Liver (tissue), 8 donors: ENCODE measurements at regions not wholly inside any gene's neighbourhood (a gene's known extent, or its start where the extent isn't known, plus 50 kb on each side); places are given as distances from the start of the nearest gene placed in this dataset.

Source experiments
- DNase-seq: peaks from one replicate; pipeline ENCODE4 v3.0.0-alpha.2; 2017; ENCODE audit warnings: low spot score
- H3K27ac ChIP-seq, 2 donors: one replicate each; pipeline ENCODE4 v1.7.0; 2013; ENCODE audit warnings: inconsistent platforms in 2 of 2, low read length in 2 of 2, control low read depth in 1 of 2, low read depth in 1 of 2, mild to moderate bottlenecking in 1 of 2
- H3K27me3 ChIP-seq, 4 donors: one replicate each; pipeline versions ENCODE4 v1.6.1 to v1.7.0; 2013; ENCODE audit warnings: low read length in 3 of 4, inconsistent platforms in 1 of 4, mild to moderate bottlenecking in 1 of 4, moderate library complexity in 1 of 4; ENCODE audit not compliant: control insufficient read depth in 4 of 4, insufficient read depth in 4 of 4
- H3K36me3 ChIP-seq, 4 donors: one replicate each; pipeline versions ENCODE4 v1.6.1 to v1.7.0; 2013; ENCODE audit warnings: low read length in 3 of 4, mild to moderate bottlenecking in 3 of 4, low read depth in 1 of 4, moderate library complexity in 1 of 4; ENCODE audit not compliant: control insufficient read depth in 4 of 4, insufficient read depth in 3 of 4
- H3K4me1 ChIP-seq, 4 donors: one replicate each; pipeline versions ENCODE4 v1.6.1 to v1.7.0; 2013; ENCODE audit warnings: low read length in 3 of 4, mild to moderate bottlenecking in 3 of 4, moderate library complexity in 1 of 4; ENCODE audit not compliant: control insufficient read depth in 4 of 4, insufficient read depth in 4 of 4
- H3K4me3 ChIP-seq, 3 donors: one replicate each; pipeline versions ENCODE4 v1.6.1 to v1.7.0; 2013; ENCODE audit warnings: low read length in 3 of 3, control low read depth in 1 of 3, low read depth in 1 of 3, mild to moderate bottlenecking in 1 of 3
- H3K9ac ChIP-seq, 2 donors: one replicate each; pipeline ENCODE4 v1.7.0; 2013; ENCODE audit warnings: low read length in 2 of 2, mild to moderate bottlenecking in 2 of 2, moderate library complexity in 2 of 2, control low read depth in 1 of 2, low read depth in 1 of 2
- H3K9me3 ChIP-seq, 4 donors: one replicate each; pipeline versions ENCODE4 v1.6.1 to v1.7.0; 2013; ENCODE audit warnings: low read length in 3 of 4; ENCODE audit not compliant: control insufficient read depth in 4 of 4
- FOXA2 ChIP-seq: IDR thresholded peaks from 2 replicates; pipeline ENCODE4 v1.6.1; 2016; ENCODE audit warnings: antibody characterized with exemption
- RAD21 ChIP-seq, 2 donors: IDR thresholded peaks; 2 replicates each; pipeline ENCODE4 v1.6.1; 2016; ENCODE audit warnings: antibody characterized with exemption in 2 of 2, mild to moderate bottlenecking in 2 of 2
- TAF1 ChIP-seq: conservative IDR thresholded peaks from 2 replicates; pipeline ENCODE4 v1.6.1; 2016; ENCODE audit warnings: antibody characterized with exemption, mild to moderate bottlenecking
- WGBS: extraction: QIAGEN DNeasy Blood & Tissue Kit; methylation state at CpG from one replicate; pipeline ENCODE4 v1.1.7; 2013; 5-methylcytosine and 5-hydroxymethylcytosine counted together
- TF ChIP-seq, protein P1 (sequence below): IDR thresholded peaks from 2 replicates; pipeline ENCODE4 v1.6.1; 2016; ENCODE audit warnings: antibody characterized with exemption
- TF ChIP-seq, protein P2 (sequence below): fragments of 150-350 bp; IDR thresholded peaks from 2 replicates; pipeline ENCODE4 v1.5.1; 2017; ENCODE audit warnings: improper control_type of control experiment, low read depth, low read length; ENCODE audit not compliant: missing input control
- TF ChIP-seq, protein P3 (sequence below): IDR thresholded peaks from 2 replicates; pipeline ENCODE4 v1.6.1; 2016; ENCODE audit warnings: antibody characterized with exemption
- donor health status: healthy.
- donor health status: healthy.
- donor health status: healthy.
- donor health status: healthy.
- donor health status: healthy.

DNA sequence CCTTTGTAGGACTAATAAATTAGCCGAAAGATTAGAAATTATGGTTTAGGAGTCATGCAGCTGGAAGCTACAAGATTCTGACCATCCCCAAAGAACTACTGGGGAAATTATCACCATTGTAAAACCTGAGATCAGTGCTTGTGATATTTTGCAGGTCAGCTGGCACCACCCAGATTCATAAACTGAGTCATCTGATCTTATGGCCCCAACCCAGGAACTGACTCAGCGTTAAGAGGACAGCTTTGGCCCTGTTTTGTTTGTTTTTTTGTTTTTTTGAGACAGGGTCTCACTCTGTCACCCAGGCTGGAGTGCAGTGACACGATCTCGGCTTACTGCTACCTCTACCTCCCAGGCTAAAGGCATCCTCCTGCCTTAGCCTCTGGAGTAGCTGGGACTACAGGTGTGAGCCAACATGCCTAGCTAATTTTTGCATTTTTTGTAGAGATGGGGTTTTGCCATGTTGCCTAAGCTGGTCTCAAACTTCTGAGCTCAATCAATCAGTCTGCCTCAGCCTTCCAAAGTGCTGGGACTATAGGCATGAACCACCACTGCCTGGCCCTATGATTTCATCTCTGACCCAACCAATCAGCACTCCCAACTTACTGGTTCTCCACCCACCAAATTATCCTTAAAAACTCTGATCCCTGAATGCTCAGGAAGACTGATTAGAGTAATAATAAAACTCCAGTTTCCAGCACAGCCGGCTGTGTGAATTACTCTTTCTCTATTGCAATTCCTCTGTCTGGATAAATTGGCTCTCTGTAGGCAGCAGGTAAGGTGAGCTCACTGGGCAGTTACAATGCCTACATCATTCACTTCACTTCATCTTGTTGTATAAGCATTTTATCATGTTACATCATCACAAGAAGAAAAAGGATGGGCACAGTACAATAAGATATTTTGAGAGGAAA, 79.4 kb upstream of the KSR1 start:
- Histone ChIP-seq H3K4me3 (no peak overlapping the region), H3K27ac (no peak overlapping the region), H3K9ac (no peak overlapping the region), H3K4me1 (peaks cover 0 to 6% (median 0%) of the 10 kb centered on the region in 4 donors), H3K9me3 (no peaks in the 10 kb centered on the region), H3K27me3 (no peaks in the 10 kb centered on the region), H3K36me3 (no peaks in the 10 kb centered on the region)
- 84% methylated on average over 5 of the region's 5 CpGs for WGBS
- no peak for DNase-seq
- TF ChIP-seq, protein P1, sequence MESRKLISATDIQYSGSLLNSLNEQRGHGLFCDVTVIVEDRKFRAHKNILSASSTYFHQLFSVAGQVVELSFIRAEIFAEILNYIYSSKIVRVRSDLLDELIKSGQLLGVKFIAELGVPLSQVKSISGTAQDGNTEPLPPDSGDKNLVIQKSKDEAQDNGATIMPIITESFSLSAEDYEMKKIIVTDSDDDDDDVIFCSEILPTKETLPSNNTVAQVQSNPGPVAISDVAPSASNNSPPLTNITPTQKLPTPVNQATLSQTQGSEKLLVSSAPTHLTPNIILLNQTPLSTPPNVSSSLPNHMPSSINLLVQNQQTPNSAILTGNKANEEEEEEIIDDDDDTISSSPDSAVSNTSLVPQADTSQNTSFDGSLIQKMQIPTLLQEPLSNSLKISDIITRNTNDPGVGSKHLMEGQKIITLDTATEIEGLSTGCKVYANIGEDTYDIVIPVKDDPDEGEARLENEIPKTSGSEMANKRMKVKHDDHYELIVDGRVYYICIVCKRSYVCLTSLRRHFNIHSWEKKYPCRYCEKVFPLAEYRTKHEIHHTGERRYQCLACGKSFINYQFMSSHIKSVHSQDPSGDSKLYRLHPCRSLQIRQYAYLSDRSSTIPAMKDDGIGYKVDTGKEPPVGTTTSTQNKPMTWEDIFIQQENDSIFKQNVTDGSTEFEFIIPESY = no peak
- TF ChIP-seq, protein P2, sequence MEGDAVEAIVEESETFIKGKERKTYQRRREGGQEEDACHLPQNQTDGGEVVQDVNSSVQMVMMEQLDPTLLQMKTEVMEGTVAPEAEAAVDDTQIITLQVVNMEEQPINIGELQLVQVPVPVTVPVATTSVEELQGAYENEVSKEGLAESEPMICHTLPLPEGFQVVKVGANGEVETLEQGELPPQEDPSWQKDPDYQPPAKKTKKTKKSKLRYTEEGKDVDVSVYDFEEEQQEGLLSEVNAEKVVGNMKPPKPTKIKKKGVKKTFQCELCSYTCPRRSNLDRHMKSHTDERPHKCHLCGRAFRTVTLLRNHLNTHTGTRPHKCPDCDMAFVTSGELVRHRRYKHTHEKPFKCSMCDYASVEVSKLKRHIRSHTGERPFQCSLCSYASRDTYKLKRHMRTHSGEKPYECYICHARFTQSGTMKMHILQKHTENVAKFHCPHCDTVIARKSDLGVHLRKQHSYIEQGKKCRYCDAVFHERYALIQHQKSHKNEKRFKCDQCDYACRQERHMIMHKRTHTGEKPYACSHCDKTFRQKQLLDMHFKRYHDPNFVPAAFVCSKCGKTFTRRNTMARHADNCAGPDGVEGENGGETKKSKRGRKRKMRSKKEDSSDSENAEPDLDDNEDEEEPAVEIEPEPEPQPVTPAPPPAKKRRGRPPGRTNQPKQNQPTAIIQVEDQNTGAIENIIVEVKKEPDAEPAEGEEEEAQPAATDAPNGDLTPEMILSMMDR = no peak
- TF ChIP-seq, protein P3, sequence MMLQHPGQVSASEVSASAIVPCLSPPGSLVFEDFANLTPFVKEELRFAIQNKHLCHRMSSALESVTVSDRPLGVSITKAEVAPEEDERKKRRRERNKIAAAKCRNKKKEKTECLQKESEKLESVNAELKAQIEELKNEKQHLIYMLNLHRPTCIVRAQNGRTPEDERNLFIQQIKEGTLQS = no peak
- no peak for TF ChIP-seq FOXA2
- TF ChIP-seq TAF1 = no peak
- no peak for TF ChIP-seq RAD21 (IDR thresholded peaks at IDR 0.05)

DNA sequence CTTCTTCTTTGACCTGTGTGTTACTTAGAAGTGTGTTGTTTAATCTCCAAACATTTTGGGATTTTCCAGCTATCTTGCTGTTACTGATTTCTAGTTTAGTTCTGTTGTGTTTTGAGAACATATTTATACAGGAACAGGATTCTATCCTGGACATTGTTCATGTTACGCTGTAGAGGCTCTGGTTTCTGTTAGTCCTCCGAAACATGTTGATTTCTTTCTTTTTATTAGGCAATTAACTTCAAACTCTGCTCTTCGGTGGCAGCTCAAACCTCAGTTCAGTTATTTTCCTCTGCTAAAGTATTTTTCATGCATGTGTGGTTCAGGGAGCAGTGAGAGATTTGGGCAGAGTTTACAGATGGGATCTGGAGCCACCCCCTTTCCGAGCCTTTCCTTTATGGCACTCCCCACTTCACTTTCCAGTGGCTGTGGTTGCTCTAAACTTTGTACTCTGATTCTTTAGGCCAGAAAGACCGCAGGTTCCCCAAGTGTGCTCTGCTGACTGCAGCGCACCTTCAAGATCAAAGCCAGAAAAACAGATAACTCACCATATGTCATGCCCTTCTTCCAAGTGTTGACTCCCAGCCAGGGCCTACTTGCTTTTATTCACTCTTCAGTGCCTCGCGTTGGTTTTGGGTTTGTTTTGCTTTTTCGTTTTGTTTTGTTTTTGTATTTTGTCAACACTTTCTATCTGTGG, 77.6 kb upstream of the KSR1 start:
- Histone ChIP-seq H3K9ac (no peak overlapping the region), H3K27ac (no peak overlapping the region)
- 86% methylated on average over 9 of the region's 9 CpGs for WGBS

More for the DNA sequence above, 77.6 kb upstream of the KSR1 start:
- DNase-seq = no peak
- H3K27me3 ChIP-seq = no peaks in the 10 kb centered on the region
- no peaks in the 10 kb centered on the region for H3K9me3 ChIP-seq
- no peaks in the 10 kb centered on the region for H3K36me3 ChIP-seq
- H3K4me3 ChIP-seq = no peak overlapping the region
- no peak for TF ChIP-seq FOXA2
- TF ChIP-seq, protein P1 = no peak
- H3K4me1 ChIP-seq = peaks cover 0 to 6% (median 0%) of the 10 kb centered on the region in 4 donors
